Esophagus (tissue), 2 donors: ENCODE measurements at regions not wholly inside any gene's neighbourhood (a gene's known extent, or its start where the extent isn't known, plus 50 kb on each side); places are given as distances from the start of the nearest gene placed in this dataset.

Source experiments
- H3K27ac ChIP-seq, 2 donors: one replicate each; pipeline ENCODE4 v1.5.1; 2013; ENCODE audit warnings: low read depth in 2 of 2, mild to moderate bottlenecking in 2 of 2, inconsistent platforms in 1 of 2, low read length in 1 of 2, moderate library complexity in 1 of 2
- H3K27me3 ChIP-seq, 2 donors: one replicate each; pipeline ENCODE4 v1.6.1; 2013; ENCODE audit warnings: low read length in 2 of 2, control low read depth in 1 of 2, mild to moderate bottlenecking in 1 of 2; ENCODE audit not compliant: insufficient read depth in 2 of 2, control insufficient read depth in 1 of 2
- H3K36me3 ChIP-seq, 2 donors: one replicate each; pipeline ENCODE4 v1.6.1; 2013; ENCODE audit warnings: low read length in 1 of 2; ENCODE audit not compliant: control insufficient read depth in 2 of 2, insufficient read depth in 2 of 2
- H3K4me1 ChIP-seq, 2 donors: one replicate each; pipeline ENCODE4 v1.6.1; 2013; ENCODE audit warnings: low read length in 1 of 2; ENCODE audit not compliant: control insufficient read depth in 2 of 2, insufficient read depth in 2 of 2
- H3K4me3 ChIP-seq, 2 donors: one replicate each; pipeline ENCODE4 v1.5.1; 2013; ENCODE audit warnings: low read length in 2 of 2, mild to moderate bottlenecking in 2 of 2, low read depth in 1 of 2, moderate library complexity in 1 of 2
- H3K9me3 ChIP-seq, 2 donors: one replicate each; pipeline ENCODE4 v1.6.1; 2013; ENCODE audit warnings: mild to moderate bottlenecking in 2 of 2, low read depth in 1 of 2, low read length in 1 of 2, moderate library complexity in 1 of 2; ENCODE audit not compliant: control insufficient read depth in 2 of 2, insufficient read depth in 1 of 2
- WGBS, 2 donors: extraction: QIAGEN DNeasy Blood & Tissue Kit; methylation state at CpG; one replicate each; pipeline ENCODE4 v1.1.7; 2013; 5-methylcytosine and 5-hydroxymethylcytosine counted together
- donor health status: healthy with polysubstance abuse.
- donor health status: Bipolar disorder and iron deficiency.

DNA sequence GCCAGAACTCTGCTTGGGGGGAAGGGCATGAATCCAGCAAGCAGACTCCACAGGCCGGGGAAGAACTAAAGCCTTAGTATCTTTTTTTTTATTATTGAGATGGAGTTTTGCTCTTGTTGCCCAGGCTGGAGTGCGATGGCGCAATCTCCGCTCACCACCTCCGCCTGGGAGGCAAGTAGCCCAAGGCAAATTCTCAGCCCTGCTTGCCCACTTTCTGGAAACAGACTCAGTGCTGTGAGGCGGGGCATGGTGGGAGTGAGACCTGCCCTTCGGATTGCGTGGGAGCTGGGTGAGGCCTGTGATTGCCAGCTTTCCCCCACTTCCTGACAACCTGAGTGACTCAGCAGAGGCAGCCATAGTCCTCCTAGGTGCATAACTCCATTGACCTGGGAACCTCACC is 348.8 kb downstream of the GASK1B start:
- no peak overlapping the region for H3K27ac ChIP-seq
- 92 to 93% methylated on average over 8 of the region's 8 CpGs for WGBS, 2 donors
- H3K9me3 ChIP-seq = peaks cover 9 to 11% of the 10 kb centered on the region in 2 donors
- H3K4me1 ChIP-seq = no peaks in the 10 kb centered on the region
- no peaks in the 10 kb centered on the region for H3K36me3 ChIP-seq
- no peaks in the 10 kb centered on the region for H3K27me3 ChIP-seq
- no peak overlapping the region for H3K4me3 ChIP-seq

GRCh38 chr4:157821814-157822213 is 351.0 kb downstream of the GASK1B start:
- Histone ChIP-seq H3K4me1 (no peaks in the 10 kb centered on the region), H3K4me3 (no peak overlapping the region), H3K9me3 (peaks cover 9 to 12% of the 10 kb centered on the region in 2 donors), H3K27me3 (no peaks in the 10 kb centered on the region), H3K27ac (no peak overlapping the region), H3K36me3 (no peaks in the 10 kb centered on the region)
- 88 to 89% methylated on average over 15 of the region's 15 CpGs for WGBS, 2 donors

GRCh38 chr4:157819693-157820464 is 352.9 kb downstream of the GASK1B start:
- no peaks in the 10 kb centered on the region for H3K4me1 ChIP-seq
- no peak overlapping the region for H3K27ac ChIP-seq
- H3K4me3 ChIP-seq = no peak overlapping the region
- H3K9me3 ChIP-seq = peaks cover 9 to 12% of the 10 kb centered on the region in 2 donors
- H3K27me3 ChIP-seq = no peaks in the 10 kb centered on the region
- 88 to 89% methylated on average over 20 of the region's 20 CpGs for WGBS, 2 donors
- H3K36me3 ChIP-seq = no peaks in the 10 kb centered on the region

GRCh38 chr4:157818946-157819692 is 353.7 kb downstream of the GASK1B start:
- Histone ChIP-seq H3K4me1 (no peaks in the 10 kb centered on the region), H3K27ac (no peak overlapping the region), H3K9me3 (peaks cover 9 to 12% of the 10 kb centered on the region in 2 donors), H3K4me3 (no peak overlapping the region), H3K36me3 (no peaks in the 10 kb centered on the region), H3K27me3 (no peaks in the 10 kb centered on the region)
- 89 to 92% methylated on average over 20 of the region's 20 CpGs for WGBS, 2 donors

GRCh38 chr4:157810137-157810774 is 362.6 kb downstream of the GASK1B start:
- Histone ChIP-seq H3K9me3 (peaks cover 0 to 3% of the 10 kb centered on the region in 2 donors), H3K4me3 (no peak overlapping the region), H3K4me1 (no peaks in the 10 kb centered on the region), H3K27me3 (no peaks in the 10 kb centered on the region), H3K27ac (no peak overlapping the region), H3K36me3 (no peaks in the 10 kb centered on the region)

GRCh38 chr4:157808796-157809383 is 363.9 kb downstream of the GASK1B start:
- H3K36me3 ChIP-seq = no peaks in the 10 kb centered on the region
- H3K27me3 ChIP-seq = no peaks in the 10 kb centered on the region
- no peak overlapping the region for H3K4me3 ChIP-seq
- H3K9me3 ChIP-seq = peaks cover 0 to 3% of the 10 kb centered on the region in 2 donors
- 55 to 56% methylated on average over 6 of the region's 6 CpGs for WGBS, 2 donors
- H3K27ac ChIP-seq = no peak overlapping the region
- H3K4me1 ChIP-seq = no peaks in the 10 kb centered on the region

DNA sequence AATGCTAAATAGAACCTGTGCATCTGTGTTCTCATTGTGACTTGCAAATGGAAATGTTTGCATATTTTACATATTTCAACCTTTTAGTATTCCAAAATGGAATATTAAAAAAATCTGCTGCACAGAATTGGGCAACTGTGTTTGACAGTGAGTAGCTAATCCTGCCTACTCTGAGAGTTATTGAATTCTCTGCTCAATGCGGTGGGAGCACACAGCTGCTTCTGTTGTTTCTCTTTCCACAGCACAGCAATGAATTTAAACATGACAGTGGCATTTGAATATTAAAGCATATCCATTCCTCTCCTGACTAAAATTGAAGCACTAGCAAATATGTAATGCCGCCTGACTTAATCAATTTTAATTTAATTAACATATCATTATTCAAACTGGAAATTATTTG is 366.6 kb downstream of the GASK1B start:
- no peaks in the 10 kb centered on the region for H3K9me3 ChIP-seq
- WGBS, 2 donors = 50 to 63% methylated on average over 2 of the region's 2 CpGs
- H3K27me3 ChIP-seq = no peaks in the 10 kb centered on the region
- no peaks in the 10 kb centered on the region for H3K36me3 ChIP-seq
- no peaks in the 10 kb centered on the region for H3K4me1 ChIP-seq
- no peak overlapping the region for H3K4me3 ChIP-seq
- no peak overlapping the region for H3K27ac ChIP-seq

GRCh38 chr4:157804986-157805385 is 367.8 kb downstream of the GASK1B start:
- no peak overlapping the region for H3K27ac ChIP-seq
- no peaks in the 10 kb centered on the region for H3K36me3 ChIP-seq

GRCh38 chr4:157803845-157804521 is 368.8 kb downstream of the GASK1B start:
- 53 to 62% methylated on average over 1 of the region's 1 CpG for WGBS, 2 donors
- Histone ChIP-seq H3K36me3 (no peaks in the 10 kb centered on the region), H3K4me1 (no peaks in the 10 kb centered on the region), H3K4me3 (no peak overlapping the region), H3K27ac (no peak overlapping the region), H3K9me3 (no peaks in the 10 kb centered on the region), H3K27me3 (no peaks in the 10 kb centered on the region)

More at GRCh38 chr4:157804986-157805385, 367.8 kb downstream of the GASK1B start:
- Histone ChIP-seq H3K4me3 (no peak overlapping the region), H3K4me1 (no peaks in the 10 kb centered on the region), H3K9me3 (no peaks in the 10 kb centered on the region), H3K27me3 (no peaks in the 10 kb centered on the region)
